HCT116 (cell line): ENCODE measurements at regions not wholly inside any gene's neighbourhood (a gene's known extent, or its start where the extent isn't known, plus 50 kb on each side); places are given as distances from the start of the nearest gene placed in this dataset.

Experiments used
- ATAC-seq: fragments of 200-7000 bp; cut with Tn5 transposase; 2 replicates; pipeline ENCODE4 v1.9.1; 2020; ENCODE audit warnings: mild to moderate bottlenecking, moderate library complexity
- BruUV-seq: library from RNA; stranded (reverse); fragments of 400-500 nt; replicated peaks from 2 replicates; lab custom pipeline; 2021; lab: Mats Ljungman, UMichigan
- CTCF ChIA-PET: fragments of 300-600 bp; sonication (Branson Sonifier 250); formaldehyde crosslinking; loops from one replicate; lab custom pipeline; 2021; ENCODE audit warnings: antibody characterized with exemption; lab: Charles Lee
- POLR2A ChIA-PET: fragments of 300-600, 350-600 bp; sonication (Branson Sonifier 250); formaldehyde crosslinking; loops from one replicate; lab custom pipeline; 2021; ENCODE audit warnings: antibody characterized with exemption; lab: Charles Lee
- RAD21 ChIA-PET, 2 experiments: fragments of 300-600 bp; sonication (Branson Sonifier 250); formaldehyde crosslinking; loops; one replicate each; lab custom pipeline; 2023; ENCODE audit warnings: low total read pairs in 2 of 2; ENCODE audit not compliant: uncharacterized antibody in 2 of 2, unreplicated experiment in 2 of 2, low non-redundant PET in 1 of 2; lab: Charles Lee
- DNase-seq: peaks from one replicate; pipeline ENCODE4 v3.0.0-alpha.2; 2010; ENCODE audit warnings: low read depth, low spot score
- H2AFZ ChIP-seq: fragments of 200-600 bp; shearing (Covaris generic), sonication (generic); 2 replicates; pipeline ENCODE4 v1.6.1; 2017; ENCODE audit warnings: low read depth, mixed run types, mixed read lengths, antibody characterized with exemption, low read length; ENCODE audit not compliant: poor library complexity, severe bottlenecking
- H3K27ac ChIP-seq: 2 replicates; pipeline ENCODE4 v1.5.1; 2012; ENCODE audit warnings: low read depth, low read length
- H3K27me3 ChIP-seq: fragments of 200-600 bp; sonication (generic); 2 replicates; pipeline ENCODE4 v1.6.1; 2016; ENCODE audit warnings: mixed run types, low read length, mixed read lengths; ENCODE audit not compliant: insufficient read depth
- H3K36me3 ChIP-seq, 2 experiments: fragments of 200-500 bp in 1 of 2; fragments of 200-600 bp in 1 of 2; sonication (Bioruptor generic) in 1 of 2; sonication (generic) in 1 of 2; 2 replicates each; pipeline versions ENCODE4 v1.5.1 to v1.6.1; 2014 to 2016; ENCODE audit warnings: low read length in 2 of 2, inconsistent platforms in 1 of 2, mixed read lengths in 1 of 2, mixed run types in 1 of 2; ENCODE audit not compliant: insufficient read depth in 2 of 2, control insufficient read depth in 1 of 2
- H3K4me1 ChIP-seq, 2 experiments: fragments of 200-600 bp in 1 of 2; sonication (generic) in 1 of 2; 2 replicates each; pipeline versions ENCODE4 v1.5.1 to v1.6.1; 2012 to 2017; ENCODE audit warnings: low read length in 2 of 2, inconsistent platforms in 1 of 2, mild to moderate bottlenecking in 1 of 2, mixed read lengths in 1 of 2, mixed run types in 1 of 2, moderate library complexity in 1 of 2; ENCODE audit not compliant: insufficient read depth in 2 of 2, control insufficient read depth in 1 of 2
- H3K4me2 ChIP-seq: fragments of 200-600 bp; sonication (generic); 2 replicates; pipeline ENCODE4 v1.6.1; 2017; ENCODE audit warnings: mixed run types, low read length, mixed read lengths
- H3K4me3 ChIP-seq, 2 experiments: fragments of 200-600 bp in 1 of 2; sonication (generic) in 1 of 2; replicated peaks in 1 of 2; 2 replicates each; pipeline ENCODE4 v1.5.1; 2011 to 2016; ENCODE audit warnings: low read length in 2 of 2, control low read depth in 1 of 2, low read depth in 1 of 2, mild to moderate bottlenecking in 1 of 2, mixed read lengths in 1 of 2, mixed run types in 1 of 2
- H3K79me2 ChIP-seq: fragments of 200-600 bp; sonication (generic); 2 replicates; pipeline ENCODE4 v1.6.1; 2017; ENCODE audit warnings: mild to moderate bottlenecking, mixed run types, low read length, moderate library complexity, mixed read lengths; ENCODE audit not compliant: insufficient read depth
- H3K9ac ChIP-seq: fragments of 200-600 bp; sonication (generic); 2 replicates; pipeline ENCODE4 v1.6.1; 2016; ENCODE audit warnings: low read length, mixed read lengths
- H3K9me2 ChIP-seq: fragments of 200-600 bp; sonication (generic), shearing (Covaris generic); 2 replicates; pipeline ENCODE4 v1.6.1; 2017; ENCODE audit warnings: mixed run types, mild to moderate bottlenecking, moderate library complexity; ENCODE audit not compliant: insufficient read depth
- H3K9me3 ChIP-seq, 2 experiments: fragments of 200-500 bp in 1 of 2; fragments of 200-600 bp in 1 of 2; sonication (Bioruptor generic) in 1 of 2; sonication (generic) in 1 of 2; 2 replicates each; pipeline ENCODE4 v1.6.1; 2014 to 2017; ENCODE audit warnings: low read length in 2 of 2, mixed read lengths in 2 of 2, inconsistent platforms in 1 of 2, low read depth in 1 of 2, mild to moderate bottlenecking in 1 of 2, mixed run types in 1 of 2, moderate library complexity in 1 of 2; ENCODE audit not compliant: control insufficient read depth in 1 of 2, insufficient read depth in 1 of 2
- H4K20me1 ChIP-seq: fragments of 200-600 bp; sonication (generic), shearing (Covaris generic); 2 replicates; pipeline ENCODE4 v1.6.1; 2017; ENCODE audit warnings: mixed run types, mild to moderate bottlenecking, moderate library complexity; ENCODE audit not compliant: insufficient read depth
- ATF3 ChIP-seq: IDR thresholded peaks from 2 replicates; pipeline ENCODE4 v1.6.1; 2012
- CEBPB ChIP-seq: IDR thresholded peaks from 2 replicates; pipeline ENCODE4 v1.6.1; 2012; ENCODE audit warnings: low read depth
- ELF1 ChIP-seq: IDR thresholded peaks from 2 replicates; pipeline ENCODE4 v1.6.1; 2012; ENCODE audit warnings: low read depth, borderline replicate concordance
- EZH2 ChIP-seq: fragments of 200-600 bp; sonication (generic); IDR thresholded peaks from 2 replicates; pipeline ENCODE4 v1.6.1; 2017; ENCODE audit warnings: antibody characterized with exemption, mixed run types
- EZH2phosphoT487 ChIP-seq: fragments of 200-600 bp; IDR thresholded peaks from 2 replicates; pipeline ENCODE4 v1.6.1; 2018; ENCODE audit warnings: antibody characterized with exemption, borderline replicate concordance
- FOSL1 ChIP-seq: IDR thresholded peaks from 2 replicates; pipeline ENCODE4 v1.6.1; 2012; ENCODE audit warnings: low read depth
- JUND ChIP-seq: IDR thresholded peaks from 2 replicates; pipeline ENCODE4 v1.6.1; 2012
- REST ChIP-seq: IDR thresholded peaks from 2 replicates; pipeline ENCODE4 v1.6.1; 2012; ENCODE audit warnings: low read depth
- SIN3A ChIP-seq: IDR thresholded peaks from 2 replicates; pipeline ENCODE4 v1.6.1; 2012; ENCODE audit warnings: low read depth
- SRF ChIP-seq: IDR thresholded peaks from 2 replicates; pipeline ENCODE4 v1.6.1; 2012; ENCODE audit warnings: low read depth
- TCF7L2 ChIP-seq: IDR thresholded peaks from 2 replicates; pipeline ENCODE4 v1.7.0; 2011; ENCODE audit warnings: borderline replicate concordance, inconsistent platforms; ENCODE audit not compliant: insufficient read depth, insufficient read length; ENCODE audit errors: extremely low read depth
- YY1 ChIP-seq: IDR thresholded peaks from 2 replicates; pipeline ENCODE4 v1.6.1; 2011; ENCODE audit warnings: low read length, low read depth, moderate library complexity, mild to moderate bottlenecking; ENCODE audit not compliant: insufficient replicate concordance; ENCODE audit errors: extremely low read depth
- intact Hi-C: fragments of 100-400 bp; cut with micrococcal nuclease; formaldehyde crosslinking; loops from 2 replicates; pipeline ENCODE4 v1.10.0; 2022
- TF ChIP-seq, protein P1 (sequence below): IDR thresholded peaks from 2 replicates; pipeline ENCODE4 v1.6.1; 2011; ENCODE audit warnings: mild to moderate bottlenecking, low read length, moderate library complexity; ENCODE audit not compliant: insufficient replicate concordance; ENCODE audit errors: extremely low read depth

- no peak for TF ChIP-seq SRF
- TF ChIP-seq CEBPB: no peak
- TF ChIP-seq SIN3A: no peak
Measured at GRCh38 chr11:93074352-93074751, 104.9 kb downstream of the MTNR1B start (continued).

- H3K79me2 ChIP-seq: no peaks in the 10 kb centered on the region
- H3K36me3 ChIP-seq: no peaks in the 10 kb centered on the region
- no peak for DNase-seq
- no peak for ATAC-seq
- no peaks in the 10 kb centered on the region for H3K9me3 ChIP-seq
- intact Hi-C loops: no loop called here
- H3K27me3 ChIP-seq: no peaks in the 10 kb centered on the region
- H3K9ac ChIP-seq: no peak overlapping the region
- TF ChIP-seq JUND: no peak
- TF ChIP-seq ATF3: no peak
- TF ChIP-seq EZH2phosphoT487: no peak
- no peak for TF ChIP-seq YY1
- no peak for TF ChIP-seq EZH2
- TF ChIP-seq REST: no peak
- TF ChIP-seq, protein P1, sequence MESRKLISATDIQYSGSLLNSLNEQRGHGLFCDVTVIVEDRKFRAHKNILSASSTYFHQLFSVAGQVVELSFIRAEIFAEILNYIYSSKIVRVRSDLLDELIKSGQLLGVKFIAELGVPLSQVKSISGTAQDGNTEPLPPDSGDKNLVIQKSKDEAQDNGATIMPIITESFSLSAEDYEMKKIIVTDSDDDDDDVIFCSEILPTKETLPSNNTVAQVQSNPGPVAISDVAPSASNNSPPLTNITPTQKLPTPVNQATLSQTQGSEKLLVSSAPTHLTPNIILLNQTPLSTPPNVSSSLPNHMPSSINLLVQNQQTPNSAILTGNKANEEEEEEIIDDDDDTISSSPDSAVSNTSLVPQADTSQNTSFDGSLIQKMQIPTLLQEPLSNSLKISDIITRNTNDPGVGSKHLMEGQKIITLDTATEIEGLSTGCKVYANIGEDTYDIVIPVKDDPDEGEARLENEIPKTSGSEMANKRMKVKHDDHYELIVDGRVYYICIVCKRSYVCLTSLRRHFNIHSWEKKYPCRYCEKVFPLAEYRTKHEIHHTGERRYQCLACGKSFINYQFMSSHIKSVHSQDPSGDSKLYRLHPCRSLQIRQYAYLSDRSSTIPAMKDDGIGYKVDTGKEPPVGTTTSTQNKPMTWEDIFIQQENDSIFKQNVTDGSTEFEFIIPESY: no peak
- no peak for TF ChIP-seq ELF1
- TF ChIP-seq FOSL1: no peak
- TF ChIP-seq TCF7L2: no peak
- no peaks in the 10 kb centered on the region for H3K4me1 ChIP-seq
- no peaks in the 10 kb centered on the region for H4K20me1 ChIP-seq
- no peak overlapping the region for H3K4me2 ChIP-seq
- RAD21 ChIA-PET: no interaction called here
- no peaks in the 10 kb centered on the region for H3K9me2 ChIP-seq
- H3K4me3 ChIP-seq: no peak overlapping the region
- no peak overlapping the region for H3K27ac ChIP-seq
- CTCF ChIA-PET: interaction anchor here (0.9 kb wide), 1 partner anchor 10 kb away, joined by 3 read pairs; no protein-coding TSS in a partner anchor
- BruUV-seq: no TSS peak
- H2AFZ ChIP-seq: no peak overlapping the region
- POLR2A ChIA-PET: no interaction called here
Measured at GRCh38 chr11:93075782-93076181, 106.3 kb downstream of the MTNR1B start.
